Stimulated activated CD4-positive, alpha-beta T cell treated with anti-CD3 and anti-CD28 coated beads, Interleukin-2, amount 100 ng/mL, for 4 hours (primary cell): ENCODE measurements at regions not wholly inside any gene's neighbourhood (a gene's known extent, or its start where the extent isn't known, plus 50 kb on each side); places are given as distances from the start of the nearest gene placed in this dataset.

Experiments used
- DNase-seq: peaks from one replicate; pipeline ENCODE4 v3.0.0-alpha.2; 2020; ENCODE audit warnings: low read depth

GRCh38 chr14:24693353-24693737, 59.4 kb upstream of the GZMB start:
- DNase-seq, result no peak

- no peak for DNase-seq
Measured at GRCh38 chr14:24692382-24693352, 58.7 kb upstream of the GZMB start.

- DNase-seq, result no peak
Measured at GRCh38 chr14:24690492-24690891, 56.5 kb upstream of the GZMB start.

GRCh38 chr14:24688030-24688658, 54.2 kb upstream of the GZMB start:
- no peak for DNase-seq
